Cardiac fibroblast (primary cell): ENCODE measurements at regions not wholly inside any gene's neighbourhood (a gene's known extent, or its start where the extent isn't known, plus 50 kb on each side); places are given as distances from the start of the nearest gene placed in this dataset.

Source experiments
- DNase-seq, 2 donors: peaks; one replicate each; pipeline versions ENCODE4 v3.0.0 to v3.0.0-alpha.2; 2010; ENCODE audit warnings: low read depth in 2 of 2
- H3K4me3 ChIP-seq, 2 donors: replicated peaks in 1 of 2; 1 replicate in 1 of 2; 2 replicates in 1 of 2; pipeline ENCODE4 v1.5.1; 2011; ENCODE audit warnings: low read depth in 2 of 2, low read length in 2 of 2, mild to moderate bottlenecking in 2 of 2, moderate library complexity in 1 of 2
- TF ChIP-seq, protein P1 (sequence below): IDR thresholded peaks from one replicate; pipeline ENCODE4 v1.5.1; 2011; ENCODE audit warnings: low read depth, mild to moderate bottlenecking, low read length, inconsistent platforms

DNA sequence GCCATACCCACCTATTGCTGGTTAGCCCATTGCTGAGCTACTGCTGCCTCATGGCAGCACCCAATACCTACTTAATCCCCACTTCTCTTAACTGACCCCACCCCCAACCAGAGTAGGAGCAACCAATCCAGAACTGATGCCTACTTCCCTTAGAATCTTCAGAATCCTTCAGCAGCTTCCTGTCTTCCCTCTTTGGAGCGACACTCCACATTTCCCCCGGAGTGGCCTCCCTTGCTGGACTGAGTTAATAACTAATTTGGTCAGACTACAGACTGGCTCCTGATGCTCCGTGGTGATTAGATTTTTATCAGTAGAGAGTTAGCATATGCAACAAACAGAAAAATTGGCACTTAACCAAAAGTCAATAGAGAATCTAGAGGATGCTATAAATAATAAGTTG, 51.2 kb upstream of the UBR2 start:
- TF ChIP-seq, protein P1, sequence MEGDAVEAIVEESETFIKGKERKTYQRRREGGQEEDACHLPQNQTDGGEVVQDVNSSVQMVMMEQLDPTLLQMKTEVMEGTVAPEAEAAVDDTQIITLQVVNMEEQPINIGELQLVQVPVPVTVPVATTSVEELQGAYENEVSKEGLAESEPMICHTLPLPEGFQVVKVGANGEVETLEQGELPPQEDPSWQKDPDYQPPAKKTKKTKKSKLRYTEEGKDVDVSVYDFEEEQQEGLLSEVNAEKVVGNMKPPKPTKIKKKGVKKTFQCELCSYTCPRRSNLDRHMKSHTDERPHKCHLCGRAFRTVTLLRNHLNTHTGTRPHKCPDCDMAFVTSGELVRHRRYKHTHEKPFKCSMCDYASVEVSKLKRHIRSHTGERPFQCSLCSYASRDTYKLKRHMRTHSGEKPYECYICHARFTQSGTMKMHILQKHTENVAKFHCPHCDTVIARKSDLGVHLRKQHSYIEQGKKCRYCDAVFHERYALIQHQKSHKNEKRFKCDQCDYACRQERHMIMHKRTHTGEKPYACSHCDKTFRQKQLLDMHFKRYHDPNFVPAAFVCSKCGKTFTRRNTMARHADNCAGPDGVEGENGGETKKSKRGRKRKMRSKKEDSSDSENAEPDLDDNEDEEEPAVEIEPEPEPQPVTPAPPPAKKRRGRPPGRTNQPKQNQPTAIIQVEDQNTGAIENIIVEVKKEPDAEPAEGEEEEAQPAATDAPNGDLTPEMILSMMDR, result no peak
- no peak for DNase-seq
- H3K4me3 ChIP-seq, result no peak overlapping the region

- peak; percentile 40 to 64 for DNase-seq
- H3K4me3 ChIP-seq, result no peak overlapping the region
- TF ChIP-seq, protein P1, result no peak
Measured at GRCh38 chr6:42511803-42512422, 51.9 kb upstream of the UBR2 start.

- TF ChIP-seq, protein P1, result no peak
- DNase-seq, result no peak
- H3K4me3 ChIP-seq, result no peak overlapping the region
Measured at GRCh38 chr6:42510795-42511194, 53.0 kb upstream of the UBR2 start.

DNA sequence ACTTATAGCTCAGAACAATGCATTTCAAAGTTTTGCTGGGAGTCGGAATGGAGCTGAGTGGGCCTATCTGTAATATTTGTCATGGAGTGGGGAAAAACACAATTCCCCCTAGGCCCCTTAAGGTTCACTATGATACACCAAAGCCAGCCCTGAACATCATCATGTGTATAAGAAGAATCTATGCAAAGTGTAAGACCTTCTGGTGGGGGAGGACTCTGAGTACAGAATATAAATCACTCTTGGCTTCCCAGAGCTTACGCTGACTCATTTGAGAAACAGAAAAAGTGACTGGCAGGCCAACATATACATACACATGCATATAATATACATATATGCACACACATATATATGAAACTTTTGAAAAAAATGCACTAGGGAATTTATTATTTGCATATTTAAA, 54.1 kb upstream of the UBR2 start:
- TF ChIP-seq, protein P1, result no peak
- DNase-seq, result no peak
- H3K4me3 ChIP-seq, result no peak overlapping the region

DNA sequence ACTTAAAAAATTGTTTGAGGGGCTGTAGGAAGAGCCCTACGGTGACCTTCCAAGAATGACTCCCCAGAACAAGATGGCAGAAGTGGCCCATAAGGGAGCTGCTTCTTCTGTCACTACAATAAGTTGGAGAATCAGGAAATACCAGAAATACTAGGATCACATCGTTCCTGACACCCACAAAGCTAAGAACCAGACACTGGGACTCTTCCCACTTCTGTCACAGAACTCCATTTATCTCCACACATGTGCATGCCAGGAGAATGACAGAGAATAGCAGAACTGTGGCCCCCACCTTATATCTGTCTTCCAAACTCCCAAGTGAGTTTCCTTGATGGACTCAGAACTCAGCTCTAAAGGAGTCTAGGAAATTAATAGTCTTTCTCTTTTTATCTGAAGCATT, 54.6 kb upstream of the UBR2 start:
- DNase-seq, result no peak
- no peak overlapping the region for H3K4me3 ChIP-seq
- TF ChIP-seq, protein P1, result no peak

DNA sequence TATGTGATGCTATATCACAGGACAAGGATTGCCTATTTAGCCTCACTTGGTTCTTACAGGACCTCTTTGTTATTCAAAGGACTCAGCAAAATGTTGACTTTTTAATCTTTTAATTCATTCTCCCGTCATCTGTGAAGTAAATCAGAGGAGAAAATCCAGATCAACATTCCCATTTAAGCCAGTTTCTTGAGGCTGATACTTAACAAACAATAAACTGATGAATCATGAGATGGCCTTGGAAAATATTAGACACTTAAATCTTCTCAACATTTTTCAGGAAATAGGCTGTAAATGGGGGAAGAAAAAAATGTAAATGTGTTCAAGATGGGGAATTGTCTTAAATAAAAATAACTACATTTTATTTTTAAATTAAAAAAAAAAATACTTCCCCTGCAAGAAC, 55.9 kb upstream of the UBR2 start:
- DNase-seq, result no peak
- TF ChIP-seq, protein P1, result no peak

DNA sequence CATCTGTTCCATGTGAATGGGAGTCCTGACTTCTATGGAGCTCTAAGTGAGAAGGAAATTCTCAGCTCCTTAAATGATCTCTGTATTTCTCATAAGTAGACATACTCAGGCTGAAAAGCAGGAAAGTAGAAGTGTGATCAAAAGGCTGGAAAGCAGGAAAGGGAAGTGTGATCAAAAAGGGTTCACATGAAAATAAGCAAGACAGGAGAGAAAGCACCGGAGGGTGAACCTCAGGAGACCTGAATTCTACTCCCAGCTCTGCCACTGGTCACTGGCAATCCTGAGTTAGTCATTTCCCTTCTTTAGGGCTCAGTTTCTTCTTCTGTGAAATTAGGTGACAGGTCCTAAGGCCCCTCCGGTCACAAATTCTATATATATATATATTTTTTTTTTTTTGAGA, 55.5 kb upstream of the TRERF1 start:
- H3K4me3 ChIP-seq, result no peak overlapping the region
- TF ChIP-seq, protein P1, result no peak
- DNase-seq, result no peak

More for the DNA sequence above, 55.9 kb upstream of the UBR2 start:
- H3K4me3 ChIP-seq, result no peak overlapping the region
